Iris pigment epithelial cell (primary cell): ENCODE measurements at regions not wholly inside any gene's neighbourhood (a gene's known extent, or its start where the extent isn't known, plus 50 kb on each side); places are given as distances from the start of the nearest gene placed in this dataset.

Source experiments
- DNase-seq: peaks from one replicate; pipeline ENCODE4 v3.0.0-alpha.2; 2011; ENCODE audit warnings: low read depth

DNA sequence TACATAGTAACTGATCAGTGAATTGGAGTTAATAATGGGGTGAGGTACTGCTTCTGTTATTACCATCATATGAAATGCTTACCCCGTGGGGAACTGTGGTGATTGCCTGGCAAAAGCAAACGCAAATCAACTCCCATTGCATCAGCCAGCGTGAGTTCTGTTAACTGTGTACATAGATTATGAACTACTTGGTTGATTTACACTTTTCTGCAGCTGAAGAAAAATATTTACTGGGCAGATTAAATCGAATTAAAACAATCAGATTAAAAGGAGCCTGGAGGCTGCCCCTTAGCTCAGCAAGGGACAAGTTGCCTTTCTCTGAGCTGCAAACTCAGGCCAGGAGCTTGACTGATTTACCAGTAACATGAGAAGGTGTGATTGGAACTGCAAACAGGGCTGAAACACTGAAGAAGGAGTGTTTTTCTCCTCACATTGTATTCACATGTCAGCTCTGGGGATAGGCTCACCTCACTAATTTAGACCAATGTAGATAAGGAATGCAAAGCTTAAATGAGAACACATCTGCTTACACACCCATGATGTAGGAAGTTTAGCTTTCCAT lies 220.1 kb downstream of the OSR1 start:
- DNase-seq, result no peak

DNA sequence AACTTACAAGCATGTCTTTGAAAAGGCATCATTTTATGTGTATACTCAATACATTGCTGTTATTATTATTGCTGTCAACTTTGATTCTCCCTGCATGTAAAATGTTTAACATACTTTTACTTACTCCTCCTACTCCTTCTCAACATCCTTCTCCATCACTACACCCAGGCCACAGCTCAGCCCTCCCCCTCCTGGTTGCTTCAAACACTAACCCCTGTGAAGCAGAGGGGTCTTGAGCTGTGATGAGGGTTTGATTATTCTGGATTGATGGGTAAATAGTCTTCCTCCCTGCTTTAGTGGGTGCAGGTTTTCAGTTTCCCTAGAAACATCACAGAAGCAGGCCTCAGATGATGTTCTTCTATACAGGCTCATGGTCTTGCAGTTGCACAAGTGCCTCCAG lies 221.0 kb downstream of the OSR1 start:
- DNase-seq, result no peak

GRCh38 chr2:19132967-19133366 lies 225.5 kb downstream of the OSR1 start:
- DNase-seq, result no peak

DNA sequence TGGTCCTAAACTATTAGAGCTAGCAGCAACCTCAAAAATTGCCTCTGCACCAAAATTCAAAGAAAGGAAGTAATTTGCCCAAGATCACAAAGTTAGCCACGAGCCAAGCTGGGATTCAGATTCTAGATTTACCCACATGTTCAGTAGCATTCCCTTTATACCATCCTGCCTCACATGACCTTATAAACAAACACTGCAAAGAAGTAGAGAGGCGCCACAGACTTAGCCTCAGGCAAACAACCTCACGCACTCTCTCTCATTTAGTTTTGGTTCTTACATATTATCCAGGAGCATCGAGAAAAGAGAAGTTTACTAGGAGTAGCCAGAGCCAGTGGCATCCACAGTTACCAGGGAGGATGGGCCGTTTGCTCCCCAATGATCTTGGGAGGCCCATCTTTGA lies 226.6 kb downstream of the OSR1 start:
- DNase-seq, result no peak

DNA sequence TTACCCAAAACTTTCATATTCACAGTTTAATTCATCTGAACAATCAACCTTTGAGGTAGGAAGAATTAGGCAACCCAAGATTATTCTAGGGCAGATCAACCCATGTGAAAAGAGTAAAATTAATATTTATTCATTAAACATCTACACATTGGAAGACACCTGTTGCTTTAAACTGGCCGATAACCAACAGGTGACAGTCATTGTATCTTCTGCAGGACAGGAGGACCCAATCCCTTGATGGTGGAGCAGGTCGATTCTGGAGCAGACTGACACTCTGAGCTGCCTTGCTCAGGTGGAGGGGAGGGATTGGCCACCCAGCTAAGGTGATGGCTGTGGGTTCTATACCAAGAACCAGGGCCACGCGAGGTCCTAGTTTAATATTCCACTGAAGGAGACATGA lies 230.3 kb downstream of the OSR1 start:
- no peak for DNase-seq

DNA sequence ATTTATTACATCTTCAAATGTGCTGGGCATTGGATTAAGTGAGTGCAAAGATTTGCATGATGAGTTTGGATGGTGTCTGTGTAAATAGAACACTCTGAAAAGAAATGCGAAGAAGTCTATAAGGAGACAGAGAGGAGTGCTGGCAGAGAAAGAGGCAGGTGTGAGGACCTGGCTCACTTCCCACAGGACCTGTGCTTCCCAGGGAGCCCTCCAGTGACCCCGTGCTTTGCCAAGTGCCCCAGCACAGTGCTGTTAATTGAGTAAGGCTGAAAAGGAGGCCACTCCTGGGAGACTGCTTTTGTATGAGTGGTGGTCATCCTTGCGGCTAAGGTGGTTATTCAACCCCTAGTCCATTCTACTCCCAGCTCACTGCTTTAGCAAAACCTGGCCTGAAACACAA lies 230.8 kb downstream of the OSR1 start:
- no peak for DNase-seq

DNA sequence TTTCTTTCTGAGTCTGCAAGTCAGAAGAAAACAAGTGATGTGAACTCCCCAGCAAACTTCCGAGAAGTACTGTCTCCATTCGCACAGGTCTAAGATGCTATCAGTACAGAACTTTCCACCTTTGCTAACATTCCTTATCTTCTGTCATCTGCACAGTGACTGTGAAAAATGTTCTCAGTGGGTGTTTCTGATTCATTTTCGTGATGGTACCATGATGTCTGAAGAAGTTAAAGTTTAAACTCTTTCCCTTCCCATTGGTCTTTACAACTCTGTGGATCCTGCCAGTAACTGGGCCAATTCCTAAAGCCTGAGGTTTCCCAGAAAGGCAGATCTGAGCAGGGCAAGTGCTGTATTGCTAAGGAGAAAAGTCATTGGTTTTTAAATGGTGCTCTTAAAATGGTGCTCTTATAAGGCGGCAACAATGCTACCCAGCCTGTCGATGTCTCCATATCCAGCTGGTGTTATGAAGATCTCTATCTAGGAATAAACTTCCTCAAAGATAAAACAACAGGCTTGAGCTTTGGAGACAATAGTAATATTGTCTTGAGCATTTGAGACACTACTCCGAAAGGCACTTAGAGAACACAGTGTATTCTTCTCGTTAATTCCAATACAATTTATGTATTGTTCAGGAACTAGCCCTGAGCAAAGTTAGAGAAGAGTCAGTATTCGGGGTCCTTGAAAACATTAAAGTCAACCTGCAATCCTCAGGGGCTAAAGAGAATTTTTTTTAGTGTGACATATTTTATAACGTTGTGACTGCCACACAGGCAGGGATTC lies 232.3 kb downstream of the OSR1 start:
- DNase-seq, result no peak

DNA sequence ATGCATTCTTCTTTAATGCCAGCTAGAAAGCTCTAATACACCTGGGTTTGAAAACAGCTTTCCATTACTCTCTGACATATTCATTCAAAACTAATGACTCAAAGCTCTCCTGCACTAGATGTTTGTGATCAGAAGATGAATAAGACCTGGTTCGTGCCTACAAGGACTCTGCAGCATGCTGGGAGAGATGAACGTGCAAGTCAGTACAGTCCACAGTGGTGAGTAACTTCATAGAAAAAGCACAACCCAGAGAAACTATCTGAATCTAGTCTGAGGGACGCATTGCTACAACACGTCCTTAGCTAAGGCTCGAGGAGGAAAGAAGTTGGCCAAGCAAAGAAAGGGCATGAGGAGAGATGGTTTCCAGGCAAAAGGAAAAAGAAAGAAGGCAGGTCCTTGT lies 234.3 kb downstream of the OSR1 start:
- peak; percentile 93 for DNase-seq

DNA sequence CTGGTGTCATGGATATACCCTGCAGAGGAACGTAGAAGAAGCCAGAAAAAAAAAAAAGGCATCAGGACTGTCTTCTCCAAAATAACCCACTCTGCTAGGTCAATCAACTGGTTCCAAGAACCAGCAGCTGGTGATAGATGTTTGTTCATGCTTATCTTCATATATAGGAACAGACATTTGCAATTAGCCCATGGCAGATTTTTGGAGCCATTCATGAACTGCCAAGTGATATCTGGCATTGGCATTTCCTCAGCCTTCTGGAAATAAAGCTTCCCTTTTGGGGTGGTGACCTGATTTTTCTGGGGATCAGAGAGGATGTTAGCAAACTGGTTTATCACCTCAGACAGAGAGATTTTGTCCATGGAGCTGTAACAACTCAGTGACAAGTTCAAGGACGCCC lies 234.9 kb downstream of the OSR1 start:
- no peak for DNase-seq

DNA sequence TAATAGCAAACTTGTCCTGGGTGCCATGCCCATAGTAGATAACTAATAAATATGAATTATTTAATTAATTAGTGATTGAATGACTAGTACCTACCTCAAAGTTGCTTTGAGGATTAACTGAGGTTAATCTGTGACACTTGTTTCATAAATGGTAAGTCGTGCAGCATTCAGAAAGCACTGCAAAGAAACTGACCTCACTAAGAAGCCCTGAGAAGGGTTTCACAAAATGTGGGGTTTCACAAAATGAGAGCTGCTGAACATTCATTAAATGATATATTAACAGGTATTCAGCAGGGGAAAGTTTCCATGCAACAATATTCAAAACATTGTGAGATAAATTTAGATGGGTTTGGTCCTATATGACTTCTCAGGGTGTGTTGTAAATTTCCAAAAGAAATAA lies 236.2 kb downstream of the OSR1 start:
- no peak for DNase-seq

DNA sequence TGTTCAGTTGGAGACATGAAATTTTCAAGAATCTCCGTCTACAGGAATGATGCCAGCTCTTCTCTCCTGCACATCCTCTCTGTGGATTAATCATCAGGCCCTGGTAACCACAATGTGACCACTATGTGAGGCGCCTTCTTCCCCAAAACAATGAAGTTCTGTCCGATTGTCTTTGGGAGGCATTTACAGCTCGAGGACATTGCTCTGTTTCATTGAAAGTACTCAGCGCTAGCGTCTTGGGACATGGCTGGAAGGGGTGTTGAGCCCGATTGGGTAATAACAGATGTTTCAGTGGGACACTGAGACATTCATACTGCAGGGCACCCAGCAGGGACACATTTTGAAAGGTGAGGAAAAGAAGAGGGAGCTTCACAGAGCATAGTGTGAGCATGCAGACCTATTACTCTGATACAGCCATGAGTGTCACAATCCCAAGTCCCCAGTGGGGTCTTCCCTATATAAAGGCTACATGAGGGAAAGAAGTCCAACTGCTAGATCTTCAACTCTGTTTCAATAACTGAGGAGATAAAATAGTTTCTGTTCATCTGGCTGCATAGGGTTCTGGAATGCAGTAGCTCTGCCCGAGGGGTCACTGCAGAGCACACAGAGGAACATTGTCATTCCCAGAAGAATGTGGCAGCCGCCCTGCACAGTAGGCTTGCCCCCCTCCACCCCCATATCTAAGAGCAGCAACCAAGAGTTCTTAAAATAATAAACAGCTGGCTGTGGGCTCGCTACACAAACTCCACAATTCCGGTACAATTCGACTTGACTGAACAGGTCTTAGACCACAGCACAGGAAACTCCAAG lies 237.3 kb downstream of the OSR1 start:
- DNase-seq, result peak; percentile 85

DNA sequence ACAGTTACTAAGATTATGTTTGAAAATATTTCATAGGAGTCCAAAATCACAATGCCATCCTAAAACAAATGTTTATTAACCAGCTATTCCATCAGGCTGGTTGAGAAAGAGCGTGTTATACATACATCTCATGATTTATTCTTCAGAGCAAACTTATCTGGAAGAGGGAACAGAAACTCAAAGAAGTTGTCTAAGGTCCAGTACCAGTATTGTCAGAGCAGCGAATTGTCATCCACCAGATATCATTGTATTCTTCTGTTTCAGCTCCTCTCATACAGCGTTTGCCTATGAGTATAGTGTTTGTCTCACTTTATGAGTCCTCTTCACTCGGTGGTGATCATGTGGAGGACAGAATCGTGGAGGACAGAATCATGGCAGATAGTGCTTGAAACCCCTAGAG lies 238.2 kb downstream of the OSR1 start:
- no peak for DNase-seq

DNA sequence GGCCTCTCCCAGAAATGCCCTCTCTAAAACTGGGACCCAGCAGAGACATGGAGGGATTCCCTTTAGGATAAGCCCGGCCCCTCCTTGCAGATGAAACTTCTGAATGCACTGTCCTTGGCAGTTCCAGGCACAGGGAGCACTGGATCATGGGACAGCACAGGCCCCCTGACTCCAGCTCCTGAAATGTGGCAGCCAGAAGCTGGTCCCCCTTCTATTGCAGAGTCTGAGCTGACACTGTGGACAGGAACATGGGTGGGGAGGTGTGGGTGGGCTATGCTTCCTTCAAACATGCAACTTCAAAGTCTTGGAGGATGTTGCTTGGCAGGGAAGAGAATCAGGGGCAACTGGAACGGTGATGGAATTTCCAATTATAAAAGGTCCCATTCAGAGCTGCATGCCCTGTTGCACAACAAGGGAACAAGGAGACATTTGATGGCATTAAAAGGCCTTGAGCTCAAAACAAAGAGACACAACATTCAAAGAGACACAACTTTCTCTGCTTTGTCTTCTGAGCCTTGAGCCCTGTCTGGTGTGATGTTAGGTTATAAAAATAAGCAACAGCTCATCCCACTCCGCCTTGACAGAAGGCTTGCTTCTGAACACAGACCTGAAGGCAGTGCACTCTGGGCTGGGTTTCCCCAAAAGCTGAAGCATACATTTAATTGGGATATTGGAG lies 239.0 kb downstream of the OSR1 start:
- DNase-seq, result no peak

DNA sequence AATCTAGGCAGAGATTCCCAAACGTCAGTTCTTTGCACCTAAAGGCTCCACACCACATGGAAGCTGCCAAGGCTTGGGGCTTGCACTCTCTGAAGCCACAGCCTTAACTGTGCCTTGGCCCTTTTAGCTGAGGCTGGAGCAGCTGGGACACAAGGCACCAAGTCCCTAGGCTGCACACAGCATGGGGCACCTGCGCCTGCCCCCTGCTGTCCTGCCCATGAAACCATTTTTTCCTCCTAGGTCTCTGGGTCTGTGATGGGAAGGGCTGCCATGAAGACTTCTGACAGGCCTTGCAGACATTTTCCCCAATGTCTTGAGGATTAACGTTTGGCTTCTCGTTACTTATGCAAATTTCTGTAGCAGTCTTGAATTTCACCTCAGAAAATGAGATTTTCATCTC lies 241.5 kb downstream of the OSR1 start:
- DNase-seq, result no peak

DNA sequence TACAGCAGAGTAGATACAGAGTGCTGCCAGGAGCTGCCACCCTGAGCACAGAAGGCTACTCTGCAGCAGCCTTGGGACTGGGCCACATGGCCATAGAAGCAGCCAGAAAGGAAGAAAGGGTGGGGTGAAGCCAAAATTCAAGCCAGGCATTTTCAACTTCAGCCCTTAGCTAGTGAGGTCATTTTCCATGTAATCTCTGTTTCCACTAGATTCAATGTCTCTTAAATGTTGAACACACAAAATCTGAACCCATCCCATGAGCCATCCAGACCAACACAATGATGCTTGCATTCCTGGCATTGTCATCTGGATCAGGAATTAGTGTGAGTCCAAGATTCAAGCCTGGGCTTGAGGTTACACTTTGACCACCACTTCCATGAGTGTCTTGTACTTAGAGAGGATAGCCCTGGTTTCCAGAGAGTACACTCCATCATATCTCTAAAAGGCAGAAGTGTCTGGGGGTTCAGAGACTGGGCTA lies 243.6 kb downstream of the OSR1 start:
- DNase-seq, result peak; percentile 47

DNA sequence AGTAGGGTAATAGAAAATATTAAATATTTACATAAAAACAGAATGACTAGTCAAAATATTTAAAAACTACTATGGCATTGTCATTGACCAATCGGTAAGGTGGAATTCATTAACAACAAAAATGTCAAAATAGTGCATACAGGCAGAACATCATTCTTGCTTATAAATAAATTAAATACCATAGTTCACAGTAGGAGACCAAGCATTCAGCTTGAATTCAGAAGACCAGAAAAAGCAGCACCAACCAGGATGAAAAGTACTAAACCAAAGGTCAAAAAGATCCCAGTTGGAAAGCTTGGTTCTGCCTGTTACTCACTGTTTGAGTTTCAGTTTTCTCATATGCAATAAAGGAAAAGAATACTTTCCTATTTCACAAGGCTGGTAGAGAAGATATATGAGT lies 244.3 kb downstream of the OSR1 start:
- no peak for DNase-seq

DNA sequence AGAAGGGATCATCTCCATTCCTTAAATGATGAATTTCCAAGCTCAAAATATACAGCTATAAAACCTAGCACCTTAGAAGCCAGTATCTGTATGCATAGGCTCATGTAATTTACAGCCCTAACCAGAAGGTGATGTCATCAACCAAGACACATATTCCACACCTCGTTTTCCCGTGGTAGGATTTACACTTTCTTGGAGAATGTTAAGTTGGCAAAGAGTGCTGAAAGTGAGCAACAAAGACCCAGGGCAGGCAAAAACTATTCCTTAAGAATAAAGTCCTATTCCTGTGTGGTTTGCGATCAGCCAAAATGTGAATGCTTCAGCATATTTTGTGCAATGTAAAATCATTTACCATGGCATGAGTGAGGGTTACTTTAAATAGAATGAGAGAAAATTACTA lies 247.1 kb downstream of the OSR1 start:
- DNase-seq, result no peak

- DNase-seq, result no peak
Observed at GRCh38 chr2:19109518-19109917, 248.9 kb downstream of the OSR1 start.

- DNase-seq, result no peak
Observed at GRCh38 chr2:19106376-19106775, 252.0 kb downstream of the OSR1 start.

DNA sequence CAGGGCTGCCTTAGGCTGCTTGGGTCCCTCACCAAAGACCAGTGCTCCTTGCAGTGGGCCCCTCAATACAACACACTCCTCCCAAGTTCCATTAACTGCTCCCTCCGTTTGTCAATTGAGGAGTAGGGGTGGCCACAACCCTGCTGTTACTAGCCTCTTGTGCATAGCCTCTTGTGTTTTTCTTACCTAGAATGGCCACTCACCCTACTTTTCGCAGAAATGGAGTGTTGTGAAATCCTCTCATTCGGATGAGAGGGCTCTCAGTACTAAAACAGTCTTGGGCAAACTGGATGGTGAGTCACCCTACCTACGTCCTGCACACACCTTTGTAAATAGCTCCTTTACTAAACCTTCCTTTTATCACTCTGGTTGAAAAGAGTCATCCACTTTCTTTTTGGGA lies 253.9 kb downstream of the OSR1 start:
- DNase-seq, result no peak

DNA sequence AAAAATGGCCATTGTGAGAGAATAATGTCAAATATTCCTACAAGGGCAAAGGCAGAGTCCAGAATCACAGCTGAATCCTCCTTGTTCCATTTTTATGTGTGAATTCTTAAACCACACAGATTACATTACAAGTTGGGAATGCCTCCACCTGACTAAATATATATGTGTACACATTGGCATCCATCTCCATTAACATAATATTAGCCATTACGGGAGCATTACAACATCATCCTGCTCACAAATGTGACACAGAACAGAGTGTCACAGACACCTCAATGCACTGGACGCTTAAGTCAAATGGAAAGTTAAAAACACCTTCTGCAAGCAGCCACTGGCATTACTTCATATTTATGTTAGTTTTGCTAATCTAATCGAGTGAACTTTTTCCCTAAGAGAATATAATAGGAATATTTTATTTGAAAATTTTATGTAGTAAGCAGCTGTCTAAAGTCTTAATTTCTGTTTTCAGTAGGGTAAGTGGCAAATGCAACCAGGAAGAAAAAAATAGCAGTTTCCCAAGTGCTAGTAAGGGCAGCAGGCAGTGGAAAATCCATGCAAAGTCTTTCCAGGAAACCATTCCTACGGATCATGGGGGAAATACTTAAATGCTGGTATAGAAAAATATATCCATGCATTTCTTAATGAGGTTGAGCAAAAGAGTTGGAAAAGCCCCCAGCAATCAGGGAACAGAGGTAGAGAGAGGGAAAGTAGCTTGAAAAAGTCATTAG lies 255.6 kb downstream of the OSR1 start:
- no peak for DNase-seq

GRCh38 chr2:19101968-19102367 lies 256.5 kb downstream of the OSR1 start:
- DNase-seq, result no peak
